ENCODE measurements at regions not wholly inside any gene's neighbourhood (a gene's known extent, or its start where the extent isn't known, plus 50 kb on each side); places are given as distances from the start of the nearest gene placed in this dataset.
A peak's percentile ranks its signal among the peaks of the same experiment; 100 is the strongest.

DNA sequence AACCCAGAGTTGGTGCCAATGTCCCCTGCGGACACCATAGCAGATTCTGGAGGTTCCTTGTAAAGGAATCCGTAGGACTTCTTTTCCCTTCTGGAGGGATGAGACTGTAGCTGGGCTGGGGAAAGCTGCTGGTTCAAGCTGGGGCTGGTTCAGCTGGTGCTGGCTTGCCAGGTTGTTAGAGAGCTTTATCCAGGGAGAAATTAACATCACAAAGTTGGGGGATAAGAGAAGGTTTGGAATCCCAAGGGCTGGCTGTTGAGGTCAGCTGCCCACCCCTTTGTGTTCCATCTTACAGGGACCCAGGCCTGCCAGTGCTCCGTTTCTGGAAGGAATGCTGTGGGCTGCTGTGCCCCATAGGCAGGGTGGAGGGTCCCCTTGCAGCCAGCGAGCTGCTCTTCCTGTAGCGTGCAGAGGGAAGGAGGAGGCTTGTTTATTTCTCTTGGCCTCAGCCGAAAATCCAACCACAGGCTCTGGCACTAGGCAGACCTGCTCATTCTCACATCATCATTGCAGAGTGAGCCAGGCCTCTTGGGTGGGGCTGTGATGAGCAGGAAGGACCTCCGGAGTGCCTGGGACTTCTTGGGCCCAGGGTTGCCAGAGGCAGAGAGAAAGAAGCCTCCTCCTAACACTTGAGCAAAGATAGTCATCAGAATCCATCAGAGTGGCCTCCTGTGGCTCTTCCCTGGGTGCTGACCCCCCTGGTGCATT, 251.1 kb downstream of the SEC14L1 start:
- no peak for DNase-seq (ENCODE audit: low read depth in 1 of 2, low spot score in 1 of 2)

DNA sequence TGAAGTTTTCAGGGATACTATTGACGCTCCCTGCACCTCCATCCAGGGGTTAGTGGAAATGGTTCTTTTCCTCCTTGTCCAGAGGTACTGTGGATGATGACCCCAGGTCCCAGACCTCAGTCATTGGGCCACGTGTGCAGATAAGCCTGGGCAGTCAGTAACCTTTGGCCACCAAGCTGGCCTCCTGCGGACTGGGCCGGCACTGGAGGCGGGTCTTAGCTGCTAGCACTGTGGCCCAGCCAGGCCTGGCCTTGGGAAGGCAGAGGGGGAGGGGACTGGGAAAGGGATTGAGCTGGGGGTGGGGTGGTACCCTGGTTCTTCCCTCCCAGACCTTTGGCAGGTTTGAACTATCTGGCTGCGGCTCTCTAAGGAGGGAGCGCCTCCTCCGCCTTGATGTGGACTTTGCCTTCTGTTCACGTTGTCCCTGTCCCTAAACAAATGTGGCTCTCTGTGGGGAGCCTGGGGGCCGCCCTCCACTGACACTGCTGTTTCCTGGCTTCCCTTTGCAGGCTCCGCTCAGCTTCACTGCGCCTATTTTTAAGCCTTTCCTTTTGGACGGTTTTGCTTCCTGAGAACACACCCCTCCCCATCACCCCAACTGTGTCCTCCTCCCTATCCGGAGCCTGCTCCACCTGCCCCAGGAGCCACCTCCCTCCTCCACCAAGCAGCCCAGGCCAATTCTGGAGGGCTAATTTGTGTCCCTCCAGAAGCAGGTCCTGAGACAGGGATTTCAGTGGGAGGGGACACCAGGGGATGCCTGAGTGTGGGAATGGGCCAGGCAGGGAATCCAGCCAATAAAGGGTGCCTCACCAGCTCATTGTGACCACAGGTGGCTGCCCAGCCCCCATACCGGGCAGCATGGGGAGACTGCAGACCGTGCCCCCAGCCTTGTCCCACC, 251.9 kb downstream of the SEC14L1 start:
- DNase-seq (ENCODE audit: low read depth in 1 of 2, low spot score in 1 of 2) = no peak

GRCh38 chr17:77393274-77393600, 252.5 kb downstream of the SEC14L1 start:
- no peak for DNase-seq (ENCODE audit: low read depth in 1 of 2, low spot score in 1 of 2)

- no peak for DNase-seq (ENCODE audit: low read depth in 1 of 2, low spot score in 1 of 2)
Observed at GRCh38 chr17:77393867-77394539, 253.2 kb downstream of the SEC14L1 start.

DNA sequence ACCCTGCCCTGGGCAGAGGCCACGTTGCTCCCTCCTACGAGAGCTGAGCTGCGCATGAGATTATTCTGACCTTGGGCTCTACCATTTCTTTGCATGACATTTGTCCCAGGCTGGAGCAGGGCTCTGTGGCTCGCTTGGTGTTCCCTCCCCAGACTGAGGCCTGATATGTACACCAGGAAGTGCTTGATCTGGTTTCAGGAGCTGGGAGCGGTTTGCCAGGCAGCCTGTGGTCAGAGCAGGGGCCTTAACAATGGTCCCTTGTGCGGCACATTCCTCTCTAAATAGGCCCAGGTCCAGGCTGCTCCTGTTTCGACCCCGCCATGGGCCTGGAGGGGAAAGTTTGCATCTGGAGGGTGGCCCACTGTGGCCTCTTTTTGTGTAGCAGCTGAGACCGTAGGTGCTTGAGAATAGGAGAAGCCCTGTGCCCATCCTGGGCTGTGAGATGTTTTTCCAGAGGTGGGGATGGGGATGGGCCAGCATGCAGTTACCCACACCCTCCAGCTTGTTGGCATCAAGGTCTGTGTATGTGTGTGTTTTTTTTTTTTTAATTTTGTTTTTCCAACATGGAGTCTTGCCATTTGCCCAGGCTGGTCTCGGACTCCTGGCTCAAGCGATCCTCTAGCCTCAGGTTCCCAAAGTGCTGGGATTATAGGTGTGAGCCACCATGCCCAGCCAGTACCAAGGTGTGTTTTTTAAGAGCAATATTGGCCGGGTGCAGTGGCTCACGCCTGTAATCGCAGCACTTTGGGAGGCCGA, 253.9 kb downstream of the SEC14L1 start:
- no peak for DNase-seq (ENCODE audit: low read depth in 1 of 2, low spot score in 1 of 2)

DNA sequence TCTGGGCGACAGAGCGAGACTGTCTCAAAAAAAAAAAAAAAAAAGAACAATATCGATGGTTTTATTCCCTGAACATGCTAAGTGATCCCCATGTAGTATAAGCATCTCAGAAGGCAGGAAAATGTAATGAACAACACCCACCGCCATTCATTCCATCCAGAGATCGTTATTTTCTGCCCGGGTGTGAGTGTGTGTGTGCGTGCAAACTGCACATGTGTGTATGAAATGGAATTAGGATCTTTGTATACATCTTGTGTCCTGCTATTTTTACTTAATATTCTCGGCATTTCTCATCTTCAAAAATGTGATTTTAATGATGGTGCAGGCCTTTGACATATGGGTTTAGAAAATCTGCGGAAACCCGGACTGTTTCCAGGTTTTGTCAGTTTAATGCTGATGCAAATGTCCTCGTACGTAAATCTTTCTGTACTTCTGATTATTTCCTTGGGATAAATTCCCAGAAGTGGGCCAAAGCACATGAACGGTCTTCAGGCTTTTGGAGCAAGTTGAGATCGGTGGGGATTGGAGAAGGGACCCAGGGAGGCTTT, 254.8 kb downstream of the SEC14L1 start:
- no peak for DNase-seq (ENCODE audit: low read depth in 1 of 2, low spot score in 1 of 2)

DNA sequence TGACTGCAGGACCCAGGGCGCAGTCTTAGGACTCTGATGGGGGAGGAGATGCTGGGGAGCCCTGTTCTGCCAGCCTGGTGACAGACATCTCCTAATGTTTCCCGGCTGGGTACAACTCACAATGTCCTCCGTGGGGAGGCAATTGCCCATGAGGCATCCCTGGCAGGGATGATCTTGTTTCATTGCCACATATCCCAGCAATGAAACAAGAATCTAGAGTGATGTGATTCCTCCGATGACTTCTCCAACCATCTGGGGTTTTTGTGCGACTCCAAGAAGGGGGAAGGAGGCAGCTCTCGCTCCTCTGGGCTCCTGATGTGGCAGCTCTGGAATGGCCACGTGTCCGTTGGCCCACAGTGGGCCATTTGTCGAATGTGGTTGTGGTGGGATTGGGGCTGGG, 255.8 kb downstream of the SEC14L1 start:
- DNase-seq (ENCODE audit: low read depth in 1 of 2, low spot score in 1 of 2) = no peak

DNA sequence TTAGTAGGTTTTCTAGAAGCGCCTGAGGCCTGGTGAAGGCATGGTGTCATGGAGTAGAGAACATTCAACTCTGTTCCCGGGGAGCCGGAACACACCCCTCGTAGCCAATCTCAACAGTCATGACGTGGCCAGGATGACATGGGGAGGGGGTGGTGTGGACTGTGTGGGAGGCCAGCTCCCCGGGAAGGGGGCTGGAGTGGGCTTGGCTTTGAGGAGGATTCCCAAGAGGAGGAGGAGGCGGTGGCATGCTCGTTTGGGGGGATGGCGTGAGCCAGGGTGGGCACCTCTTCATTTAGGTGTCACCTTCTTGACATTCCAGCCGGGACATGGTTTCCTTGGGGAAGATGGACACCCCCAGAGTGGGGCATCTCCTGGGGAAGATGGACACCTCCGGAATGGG, 257.5 kb downstream of the SEC14L1 start:
- no peak for DNase-seq (ENCODE audit: low read depth in 1 of 2, low spot score in 1 of 2)

DNA sequence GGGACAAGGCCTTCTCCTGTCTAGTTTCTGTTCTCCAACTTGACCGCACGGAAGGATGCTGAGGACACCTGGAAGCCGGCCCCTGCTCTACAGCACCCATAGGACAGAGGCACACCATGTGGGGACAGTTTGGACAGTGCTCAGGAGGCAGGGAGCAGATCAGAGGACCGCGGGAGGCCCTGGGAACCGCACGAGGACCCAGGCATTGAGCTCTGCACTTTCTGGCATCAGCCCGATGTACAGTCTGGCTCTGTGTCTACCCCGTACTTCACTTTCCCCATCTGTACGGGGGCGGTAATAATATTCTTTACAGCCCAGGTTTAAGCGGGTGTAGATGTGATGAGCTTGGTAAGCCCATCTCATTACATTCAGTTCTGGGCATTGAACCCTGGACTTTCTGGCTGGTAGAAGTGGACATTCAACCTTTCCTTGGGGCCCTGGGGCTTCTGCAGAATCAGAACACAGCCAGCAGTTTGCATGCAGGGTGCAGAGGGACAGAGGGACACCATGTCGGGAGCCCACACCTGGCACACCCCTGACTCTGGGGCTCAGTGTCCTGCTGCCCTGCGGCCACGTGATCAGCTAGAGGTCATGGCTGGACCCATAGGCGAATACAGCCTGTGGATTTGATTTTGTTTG, 258.7 kb downstream of the SEC14L1 start:
- DNase-seq (ENCODE audit: low read depth in 1 of 2, low spot score in 1 of 2) = no peak

- DNase-seq (ENCODE audit: low read depth in 1 of 2, low spot score in 1 of 2) = peak; percentile 67 to 77
Observed at GRCh38 chr17:77400445-77400870, 259.7 kb downstream of the SEC14L1 start.

- DNase-seq (ENCODE audit: low read depth in 1 of 2, low spot score in 1 of 2) = no peak
Observed at GRCh38 chr17:77402159-77402731, 261.5 kb downstream of the SEC14L1 start.

GRCh38 chr17:77403854-77404253, 263.1 kb downstream of the SEC14L1 start:
- DNase-seq (ENCODE audit: low read depth in 1 of 2, low spot score in 1 of 2) = no peak

DNA sequence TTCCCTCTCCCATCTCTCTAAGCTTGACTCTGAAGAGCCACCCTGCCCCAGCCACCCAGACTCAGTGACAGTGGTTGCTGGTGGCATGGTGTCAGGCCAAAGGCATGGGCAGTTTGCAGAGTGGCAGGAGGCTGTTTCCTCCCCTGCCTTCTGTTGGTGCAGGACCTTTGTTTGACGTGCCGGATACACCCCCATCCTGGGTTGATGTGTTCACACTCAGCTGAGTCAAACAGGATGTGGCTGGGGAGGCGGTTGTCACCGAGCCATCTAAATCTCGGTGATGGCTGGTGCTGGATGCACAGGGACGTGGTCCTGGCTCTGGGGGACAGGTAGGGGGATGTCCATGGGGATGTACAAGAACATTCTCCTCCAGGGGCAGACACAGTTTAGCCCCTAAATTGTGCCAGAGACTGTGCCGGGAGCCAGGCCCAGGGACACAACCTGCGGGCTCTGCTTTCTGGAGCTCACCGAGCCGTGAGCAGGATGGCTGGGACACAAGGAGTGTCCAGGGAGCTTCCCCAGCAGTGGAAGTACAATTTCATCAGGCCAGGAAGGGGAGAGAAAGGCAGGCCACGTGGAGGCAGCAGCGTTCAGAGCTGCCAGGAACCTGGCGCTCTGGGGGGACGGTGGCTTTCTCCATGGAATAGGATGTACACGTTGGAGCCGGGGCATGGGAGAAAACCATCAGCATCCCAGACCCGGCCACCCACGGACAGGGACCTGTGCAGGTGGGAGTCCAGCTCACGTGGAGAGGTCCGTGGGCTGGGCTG, 264.2 kb downstream of the SEC14L1 start:
- DNase-seq (ENCODE audit: low read depth in 1 of 2, low spot score in 1 of 2) = peak; percentile 65 to 67

DNA sequence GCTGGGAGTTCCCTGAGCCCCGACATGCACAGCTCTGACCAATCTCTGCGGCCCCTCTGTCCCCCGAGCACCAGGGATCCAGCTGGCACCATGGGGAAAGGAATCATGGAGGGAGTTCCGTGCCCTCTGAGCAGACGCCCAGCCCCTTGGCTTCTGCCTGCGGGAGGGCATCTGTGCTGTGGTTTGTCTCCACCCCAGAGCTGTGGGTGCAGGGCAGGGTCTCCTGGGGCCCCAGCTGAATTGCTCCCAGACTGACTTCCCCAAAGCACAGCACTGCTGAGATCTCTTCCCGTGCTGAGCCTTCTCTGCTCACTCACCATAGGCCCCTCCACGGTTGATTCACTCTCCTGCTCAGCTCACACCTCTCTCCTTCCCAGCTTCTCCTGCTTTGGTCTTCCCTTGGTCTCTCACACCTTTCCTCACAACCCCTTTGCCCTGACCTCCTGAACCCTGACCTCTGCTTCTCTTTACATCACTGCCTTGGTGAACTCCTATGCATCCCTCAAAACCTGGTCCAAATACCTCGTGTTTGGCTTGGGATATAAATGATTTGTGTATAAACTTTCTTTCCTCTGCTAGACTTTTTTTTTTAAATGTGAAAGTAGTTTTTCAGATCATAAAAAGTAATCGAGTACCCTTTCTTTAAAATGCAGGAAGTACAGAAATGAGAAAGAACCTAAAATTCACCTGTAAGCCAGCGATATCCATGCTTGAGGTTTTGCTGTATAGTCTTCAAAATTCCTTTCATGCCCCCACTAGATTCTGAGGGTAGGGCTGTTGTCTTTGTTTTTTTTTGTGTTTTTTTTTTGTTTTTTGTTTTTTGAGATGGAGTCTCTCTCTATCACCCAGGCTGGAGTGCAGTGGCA, 265.3 kb downstream of the SEC14L1 start:
- DNase-seq (ENCODE audit: low read depth in 1 of 2, low spot score in 1 of 2) = no peak

DNA sequence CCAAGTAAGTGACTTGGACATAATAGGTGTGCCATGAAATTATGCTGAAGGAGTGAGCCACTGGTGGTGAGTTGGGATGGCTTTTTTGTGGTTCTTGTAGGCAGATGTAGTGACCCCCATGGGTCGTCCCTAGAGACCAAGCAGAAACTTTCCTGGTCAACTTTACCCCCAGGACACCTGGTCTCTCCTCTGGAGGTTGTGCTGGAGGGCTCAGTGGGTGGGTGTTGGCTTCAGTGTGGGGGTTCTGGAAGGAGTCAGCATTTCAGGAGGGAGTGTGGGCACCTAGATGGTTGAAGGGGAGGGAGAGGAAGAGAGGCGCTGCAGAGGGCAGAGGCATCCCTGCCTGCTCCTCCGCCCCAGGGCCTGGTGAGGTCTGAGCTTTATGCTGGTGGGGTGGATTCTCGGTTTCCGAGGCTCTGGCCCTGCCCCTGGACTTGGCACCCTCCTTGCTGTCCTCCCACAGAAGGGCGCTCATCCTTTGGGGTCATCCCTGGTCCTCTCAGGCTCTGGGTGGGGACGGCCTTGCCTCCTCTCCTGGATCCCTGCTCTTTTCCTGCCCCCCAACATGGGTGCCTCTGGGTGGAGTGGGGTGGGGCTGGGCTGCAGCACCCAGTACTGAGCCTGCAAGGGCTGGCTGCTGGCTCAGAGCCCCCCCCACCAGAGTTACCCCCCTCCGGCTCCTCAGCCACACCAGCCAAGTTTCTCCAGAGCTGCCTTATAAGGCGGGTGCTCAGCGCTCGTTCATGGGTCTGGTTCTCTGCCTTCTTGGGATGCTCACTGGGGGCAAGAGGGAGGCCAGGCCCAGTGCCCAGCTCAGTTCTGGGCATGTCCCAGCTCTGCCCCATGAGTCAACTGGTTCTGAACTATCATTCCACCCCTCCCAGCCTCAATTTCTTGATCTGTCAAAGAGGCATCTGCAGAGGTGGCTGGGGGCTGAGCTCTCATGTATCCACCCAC, 266.8 kb downstream of the SEC14L1 start:
- DNase-seq (ENCODE audit: low read depth in 1 of 2, low spot score in 1 of 2) = no peak

DNA sequence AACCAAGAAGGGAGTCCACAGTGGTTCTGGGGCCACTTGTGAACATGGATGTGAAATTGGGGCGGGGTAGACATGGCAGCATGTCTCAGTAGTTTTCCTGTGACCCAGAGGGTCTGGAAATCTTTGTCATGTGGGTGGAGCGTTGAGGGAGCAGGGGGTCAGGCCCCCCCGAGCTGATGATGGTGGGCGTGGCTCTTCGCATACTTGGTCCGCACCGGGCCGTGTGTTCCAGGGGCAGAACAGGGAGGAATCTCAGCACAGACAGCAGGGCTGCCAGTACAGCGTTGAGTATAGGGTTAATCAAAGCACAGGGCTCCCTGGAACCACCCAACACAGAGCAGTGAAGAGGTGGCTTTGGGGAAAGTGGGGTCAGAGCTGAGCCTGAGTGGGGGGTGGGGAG, 267.5 kb downstream of the SEC14L1 start:
- no peak for DNase-seq (ENCODE audit: low read depth in 1 of 2, low spot score in 1 of 2)
